ENCODE measurements at regions not wholly inside any gene's neighbourhood (a gene's known extent, or its start where the extent isn't known, plus 50 kb on each side); places are given as distances from the start of the nearest gene placed in this dataset.
"Not testable (repeated sequence)": the region's sequence is repeated elsewhere in the genome, so short reads cannot be mapped to it uniquely, and the experiment has no call there.

- DNase-seq (ENCODE audit: extremely low read depth, low read depth) = no peak
- TF ChIP-seq, protein P1, sequence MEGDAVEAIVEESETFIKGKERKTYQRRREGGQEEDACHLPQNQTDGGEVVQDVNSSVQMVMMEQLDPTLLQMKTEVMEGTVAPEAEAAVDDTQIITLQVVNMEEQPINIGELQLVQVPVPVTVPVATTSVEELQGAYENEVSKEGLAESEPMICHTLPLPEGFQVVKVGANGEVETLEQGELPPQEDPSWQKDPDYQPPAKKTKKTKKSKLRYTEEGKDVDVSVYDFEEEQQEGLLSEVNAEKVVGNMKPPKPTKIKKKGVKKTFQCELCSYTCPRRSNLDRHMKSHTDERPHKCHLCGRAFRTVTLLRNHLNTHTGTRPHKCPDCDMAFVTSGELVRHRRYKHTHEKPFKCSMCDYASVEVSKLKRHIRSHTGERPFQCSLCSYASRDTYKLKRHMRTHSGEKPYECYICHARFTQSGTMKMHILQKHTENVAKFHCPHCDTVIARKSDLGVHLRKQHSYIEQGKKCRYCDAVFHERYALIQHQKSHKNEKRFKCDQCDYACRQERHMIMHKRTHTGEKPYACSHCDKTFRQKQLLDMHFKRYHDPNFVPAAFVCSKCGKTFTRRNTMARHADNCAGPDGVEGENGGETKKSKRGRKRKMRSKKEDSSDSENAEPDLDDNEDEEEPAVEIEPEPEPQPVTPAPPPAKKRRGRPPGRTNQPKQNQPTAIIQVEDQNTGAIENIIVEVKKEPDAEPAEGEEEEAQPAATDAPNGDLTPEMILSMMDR (IDR thresholded peaks at IDR 0.05; ENCODE audit: low read depth, low read length, missing control alignments) = no peak
These were observed 149.4 kb upstream of the TUSC1 start for GRCh38 chr9:25827626-25828025.

GRCh38 chr9:25816439-25816838, 138.2 kb upstream of the TUSC1 start:
- DNase-seq (ENCODE audit: extremely low read depth, low read depth) = no peak
- no peak overlapping the region for H3K4me3 ChIP-seq (replicated peaks; ENCODE audit: low read depth, low read length)
- TF ChIP-seq, protein P1 (IDR thresholded peaks at IDR 0.05; ENCODE audit: low read depth, low read length, missing control alignments) = no peak

More at GRCh38 chr9:25827626-25828025, 149.4 kb upstream of the TUSC1 start:
- no peak overlapping the region for H3K4me3 ChIP-seq (replicated peaks; ENCODE audit: low read depth, low read length)

DNA sequence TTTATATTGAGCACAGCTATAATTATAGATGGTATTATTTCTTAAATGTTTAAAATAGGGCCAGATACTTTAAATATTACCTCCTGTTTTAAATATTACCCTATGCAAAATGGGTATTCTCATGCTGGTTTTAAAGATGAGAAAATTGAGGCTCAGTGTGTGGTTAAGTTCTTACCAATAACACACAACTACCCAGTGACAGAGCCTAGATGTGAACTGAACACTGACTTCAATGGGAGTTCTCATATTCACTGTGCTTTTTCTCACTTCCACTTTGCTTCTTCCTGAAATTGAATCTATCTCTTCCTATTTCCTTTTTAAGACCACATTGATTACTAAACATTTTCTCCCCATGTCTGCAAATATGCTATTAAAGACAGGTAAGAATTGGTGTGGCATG, 135.8 kb upstream of the TUSC1 start:
- DNase-seq (ENCODE audit: extremely low read depth, low read depth) = no peak
- no peak overlapping the region for H3K4me3 ChIP-seq (replicated peaks; ENCODE audit: low read depth, low read length)
- TF ChIP-seq, protein P1 (IDR thresholded peaks at IDR 0.05; ENCODE audit: low read depth, low read length, missing control alignments) = no peak

- no peak for DNase-seq (ENCODE audit: extremely low read depth, low read depth)
- H3K4me3 ChIP-seq (replicated peaks; ENCODE audit: low read depth, low read length) = no peak overlapping the region
- TF ChIP-seq, protein P1 (IDR thresholded peaks at IDR 0.05; ENCODE audit: low read depth, low read length, missing control alignments) = no peak
These were observed 135.2 kb upstream of the TUSC1 start for GRCh38 chr9:25813478-25813877.

DNA sequence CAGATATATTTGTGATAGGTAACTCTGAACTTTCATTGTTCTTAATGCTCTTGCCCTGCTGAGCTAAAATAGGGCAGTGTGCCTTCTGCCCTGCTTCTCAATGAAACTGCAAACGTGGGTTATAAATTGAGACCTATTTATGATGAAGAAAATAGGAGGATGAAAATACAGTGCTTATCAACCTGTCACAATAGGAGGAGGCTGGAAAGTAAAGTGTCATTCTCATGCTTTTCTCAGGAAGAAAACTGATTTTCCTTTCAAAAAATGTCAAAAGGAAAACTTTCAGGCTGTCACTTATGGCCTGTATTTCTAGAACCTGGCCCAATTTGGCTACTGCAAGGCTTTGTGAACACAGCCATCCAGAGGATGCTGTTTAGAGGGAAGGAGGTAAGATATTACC, 130.3 kb upstream of the TUSC1 start:
- no peak overlapping the region for H3K4me3 ChIP-seq (replicated peaks; ENCODE audit: low read depth, low read length)
- DNase-seq (ENCODE audit: extremely low read depth, low read depth) = no peak
- TF ChIP-seq, protein P1 (IDR thresholded peaks at IDR 0.05; ENCODE audit: low read depth, low read length, missing control alignments) = no peak

DNA sequence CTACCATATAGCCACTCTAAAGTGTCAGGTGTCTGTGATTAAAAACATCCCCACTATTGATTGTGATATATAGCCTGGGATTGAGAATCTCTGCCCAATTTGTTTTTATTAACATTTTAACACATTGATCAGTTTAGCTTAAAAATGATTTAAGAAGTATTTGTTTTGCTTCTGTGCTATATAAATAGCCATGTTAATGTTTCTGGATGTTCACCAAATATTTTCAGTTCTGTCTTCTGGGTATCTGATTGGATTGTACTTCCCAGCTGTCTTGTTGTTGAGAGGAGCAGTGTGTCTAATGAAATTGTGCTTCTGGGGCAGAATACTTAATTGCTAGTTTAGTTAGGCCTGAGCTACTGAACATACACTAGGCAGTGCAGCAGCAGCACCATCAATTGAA, 126.6 kb upstream of the TUSC1 start:
- TF ChIP-seq, protein P1 (IDR thresholded peaks at IDR 0.05; ENCODE audit: low read depth, low read length, missing control alignments) = no peak
- no peak for DNase-seq (ENCODE audit: extremely low read depth, low read depth)
- H3K4me3 ChIP-seq (replicated peaks; ENCODE audit: low read depth, low read length) = no peak overlapping the region

DNA sequence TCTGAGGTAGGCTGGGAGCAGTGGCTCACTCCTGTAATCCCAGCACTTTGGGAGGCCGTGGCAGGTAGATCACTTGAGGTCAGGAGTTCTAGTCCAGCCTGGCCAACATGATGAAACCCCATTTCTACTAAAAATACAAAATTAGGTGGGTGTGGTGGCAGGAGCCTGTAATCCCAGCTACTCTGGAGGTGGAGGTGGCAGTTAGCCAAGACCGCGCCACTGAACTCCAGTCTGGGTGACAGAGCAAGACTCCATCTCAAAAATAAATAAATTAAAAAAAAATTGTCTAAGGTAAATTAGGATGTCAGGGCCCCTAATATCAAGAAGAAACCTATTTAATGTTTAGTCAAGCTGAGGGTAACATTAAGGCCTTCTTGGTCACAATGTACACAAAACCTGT, 123.7 kb upstream of the TUSC1 start:
- not testable (repeated sequence) for H3K4me3 ChIP-seq (replicated peaks; ENCODE audit: low read depth, low read length); DNase-seq (ENCODE audit: extremely low read depth, low read depth)

Measured in HFF-Myc (cell line).